ENCODE measurements at regions not wholly inside any gene's neighbourhood (a gene's known extent, or its start where the extent isn't known, plus 50 kb on each side); places are given as distances from the start of the nearest gene placed in this dataset.

DNA sequence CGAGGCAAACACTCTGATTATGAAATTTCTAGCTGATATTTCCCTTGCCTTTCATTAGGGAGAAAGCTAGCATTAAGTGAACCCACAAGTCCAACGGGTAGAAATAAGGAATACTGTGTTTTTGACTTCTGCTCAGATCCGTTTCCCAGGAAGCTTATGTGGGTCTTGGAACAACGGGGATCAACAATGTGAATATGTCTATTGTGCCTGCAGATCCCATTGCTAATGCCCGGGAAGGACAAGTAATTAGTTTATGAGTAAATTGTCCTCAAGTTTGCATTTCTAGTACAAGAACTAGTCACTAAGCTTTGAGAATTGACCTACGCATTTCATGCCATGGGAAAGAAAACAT lies 236.4 kb downstream of the UACA start:
- TF ChIP-seq NFYB (IDR thresholded peaks at IDR 0.05; ENCODE audit: insufficient read depth, low read depth, low read length) (no peak), TAF1 (IDR thresholded peaks at IDR 0.05; ENCODE audit: borderline replicate concordance, low read depth, low read length) (no peak), SPI1 (IDR thresholded peaks at IDR 0.05; ENCODE audit: borderline replicate concordance, insufficient read depth, low read depth, low read length) (no peak), BCLAF1 (IDR thresholded peaks at IDR 0.05) (no peak)
- TF ChIP-seq, protein P1, sequence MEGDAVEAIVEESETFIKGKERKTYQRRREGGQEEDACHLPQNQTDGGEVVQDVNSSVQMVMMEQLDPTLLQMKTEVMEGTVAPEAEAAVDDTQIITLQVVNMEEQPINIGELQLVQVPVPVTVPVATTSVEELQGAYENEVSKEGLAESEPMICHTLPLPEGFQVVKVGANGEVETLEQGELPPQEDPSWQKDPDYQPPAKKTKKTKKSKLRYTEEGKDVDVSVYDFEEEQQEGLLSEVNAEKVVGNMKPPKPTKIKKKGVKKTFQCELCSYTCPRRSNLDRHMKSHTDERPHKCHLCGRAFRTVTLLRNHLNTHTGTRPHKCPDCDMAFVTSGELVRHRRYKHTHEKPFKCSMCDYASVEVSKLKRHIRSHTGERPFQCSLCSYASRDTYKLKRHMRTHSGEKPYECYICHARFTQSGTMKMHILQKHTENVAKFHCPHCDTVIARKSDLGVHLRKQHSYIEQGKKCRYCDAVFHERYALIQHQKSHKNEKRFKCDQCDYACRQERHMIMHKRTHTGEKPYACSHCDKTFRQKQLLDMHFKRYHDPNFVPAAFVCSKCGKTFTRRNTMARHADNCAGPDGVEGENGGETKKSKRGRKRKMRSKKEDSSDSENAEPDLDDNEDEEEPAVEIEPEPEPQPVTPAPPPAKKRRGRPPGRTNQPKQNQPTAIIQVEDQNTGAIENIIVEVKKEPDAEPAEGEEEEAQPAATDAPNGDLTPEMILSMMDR (IDR thresholded peaks at IDR 0.05 in 2 of 3, conservative IDR thresholded peaks at IDR 0.05 in 1 of 3; ENCODE audit: control insufficient read depth in 2 of 3, extremely low read depth in 1 of 3, insufficient read depth in 1 of 3, low read depth in 3 of 3, low read length in 3 of 3), result no peak
